K562 (cell line): ENCODE measurements at regions not wholly inside any gene's neighbourhood (a gene's known extent, or its start where the extent isn't known, plus 50 kb on each side); places are given as distances from the start of the nearest gene placed in this dataset.

Experiments used
- ATAC-seq: fragments of 200-7000 bp; cut with Tn5 transposase; 3 replicates; pipeline ENCODE4 v1.9.1; 2020; ENCODE audit warnings: moderate library complexity
- BruUV-seq: library from RNA; stranded (reverse); fragments of 400-500 nt; replicated peaks from 2 replicates; lab custom pipeline; 2021; lab: Mats Ljungman, UMichigan
- CTCF ChIA-PET: fragments of 300-600 bp; formaldehyde crosslinking; extraction: SDS; loops from one replicate; lab custom pipeline; 2021; ENCODE audit warnings: low intra/inter-chr PET ratio; lab: Yijun Ruan, JAX
- POLR2A ChIA-PET: fragments of 300-600, 350-650 bp; sonication (Branson Sonifier 250); formaldehyde crosslinking; extraction: SDS; loops from one replicate; lab custom pipeline; 2021; ENCODE audit warnings: antibody characterized with exemption, inconsistent platforms; lab: Yijun Ruan, JAX
- DNase-seq, 4 experiments: peaks; one replicate each; pipeline versions ENCODE4 v3.0.0 to v3.0.0-alpha.2; 2011 to 2018; ENCODE audit warnings: low spot score in 3 of 4, mixed read lengths in 3 of 4; ENCODE audit errors: extremely low read depth in 1 of 4
- FAIRE-seq: peaks from 2 replicates; lab custom pipeline; 2011; peaks lifted over from hg19 to GRCh38; lab: Jason Lieb, UNC
- H2AFZ ChIP-seq: 2 replicates; pipeline ENCODE4 v1.6.0; 2011; ENCODE audit warnings: low read depth, low read length, control low read depth, inconsistent platforms
- H3K27ac ChIP-seq: fragments of 200-600 bp; 3 replicates; pipeline ENCODE4 v1.8.0; 2011; ENCODE audit warnings: low read depth, mild to moderate bottlenecking, control low read depth, inconsistent platforms, low read length, moderate library complexity, mixed read lengths; ENCODE audit errors: extremely low read depth
- H3K27me3 ChIP-seq, 2 experiments: fragments of 300-600 bp in 1 of 2; 2 replicates in 1 of 2; 3 replicates in 1 of 2; pipeline versions ENCODE4 v1.6.0 to v1.8.0; 2011; ENCODE audit warnings: inconsistent platforms in 2 of 2, low read length in 2 of 2, mild to moderate bottlenecking in 1 of 2, mixed read lengths in 1 of 2, moderate library complexity in 1 of 2; ENCODE audit not compliant: control insufficient read depth in 2 of 2, insufficient read depth in 2 of 2
- H3K36me3 ChIP-seq: fragments of 300-600 bp; 3 replicates; pipeline ENCODE4 v1.8.0; 2011; ENCODE audit warnings: mild to moderate bottlenecking, low read length, inconsistent platforms; ENCODE audit not compliant: control insufficient read depth, insufficient read depth
- H3K4me1 ChIP-seq, 2 experiments: fragments of 200-600 bp in 1 of 2; replicated peaks in 1 of 2; 2 replicates in 1 of 2; 3 replicates in 1 of 2; pipeline versions ENCODE4 v1.5.1 to v1.8.0; 2011; ENCODE audit warnings: inconsistent platforms in 2 of 2, low read length in 2 of 2, mild to moderate bottlenecking in 1 of 2, mixed read lengths in 1 of 2, moderate library complexity in 1 of 2; ENCODE audit not compliant: control insufficient read depth in 2 of 2, insufficient read depth in 2 of 2
- H3K4me2 ChIP-seq: 2 replicates; pipeline ENCODE4 v1.6.1; 2011; ENCODE audit warnings: low read length, control low read depth, inconsistent platforms, mixed read lengths; ENCODE audit not compliant: insufficient read depth
- H3K4me3 ChIP-seq: fragments of 200-600 bp; sonication (generic), shearing (Covaris generic); 2 replicates; pipeline ENCODE4 v1.5.1; 2016; ENCODE audit warnings: control low read depth, inconsistent platforms
- H3K79me2 ChIP-seq: fragments of 200-600 bp; 3 replicates; pipeline ENCODE4 v1.8.0; 2011; ENCODE audit warnings: low read length, inconsistent platforms; ENCODE audit not compliant: control insufficient read depth, insufficient read depth
- H3K9ac ChIP-seq, 2 experiments: 2 replicates each; pipeline versions ENCODE4 v1.6.0 to v1.6.1; 2011; ENCODE audit warnings: low read depth in 2 of 2, low read length in 2 of 2, control low read depth in 1 of 2, inconsistent platforms in 1 of 2, mild to moderate bottlenecking in 1 of 2, mixed read lengths in 1 of 2; ENCODE audit not compliant: insufficient read depth in 1 of 2
- H3K9me1 ChIP-seq: one replicate; pipeline ENCODE4 v1.6.0; 2011; ENCODE audit warnings: inconsistent platforms, mild to moderate bottlenecking, low read length, moderate library complexity; ENCODE audit not compliant: control insufficient read depth, insufficient read depth
- H3K9me3 ChIP-seq: replicated peaks from 2 replicates; pipeline ENCODE4 v1.5.1; 2011; ENCODE audit warnings: low read depth, low read length, inconsistent platforms; ENCODE audit not compliant: control insufficient read depth, insufficient read depth
- H4K20me1 ChIP-seq: replicated peaks from 2 replicates; pipeline ENCODE4 v1.6.1; 2011; ENCODE audit warnings: low read length, inconsistent platforms, mixed read lengths; ENCODE audit not compliant: control insufficient read depth, insufficient read depth
- CBX8 ChIP-seq: fragments of 200-600 bp; sonication (generic); IDR thresholded peaks from 2 replicates; pipeline ENCODE4 v1.6.1; 2012; ENCODE audit warnings: borderline replicate concordance, mixed run types, low read depth, mild to moderate bottlenecking, moderate library complexity, mixed read lengths, low read length, control low read depth, inconsistent platforms; ENCODE audit not compliant: poor library complexity, severe bottlenecking; ENCODE audit errors: extremely low read depth
- E2F5 ChIP-seq: sonication (generic); formaldehyde crosslinking; IDR thresholded peaks from 2 replicates; pipeline ENCODE4 v1.8.0; 2022; ENCODE audit warnings: mild to moderate bottlenecking, missing genetic modification reagents
- HMGN3 ChIP-seq: IDR thresholded peaks from 2 replicates; pipeline ENCODE4 v1.6.1; 2011; ENCODE audit warnings: borderline replicate concordance, low read depth, mild to moderate bottlenecking, mixed read lengths, low read length; ENCODE audit not compliant: insufficient read length; ENCODE audit errors: extremely low read depth
- SRF ChIP-seq, 2 experiments: fragments of 250-450, 450-650 bp in 1 of 2; sonication (Bioruptor Pico) in 1 of 2; sonication (generic) in 1 of 2; formaldehyde crosslinking; IDR thresholded peaks; 2 replicates each; pipeline versions ENCODE4 v1.5.0 to v1.5.1; 2020 to 2022; ENCODE audit warnings: mild to moderate bottlenecking in 1 of 2, missing genetic modification reagents in 1 of 2
- TARDBP ChIP-seq: fragments of 450-650 bp; IDR thresholded peaks from 2 replicates; pipeline ENCODE4 v1.6.1; 2016
- TBP ChIP-seq: optimal IDR thresholded peaks from 2 replicates; pipeline ENCODE3; 2011; ENCODE audit warnings: low read depth, low read length, improper control_type of control experiment
- TCFL5 ChIP-seq: fragments of 250-450 bp; sonication (Bioruptor Pico); conservative IDR thresholded peaks from 2 replicates; pipeline ENCODE4 v1.6.1; 2021; ENCODE audit warnings: mild to moderate bottlenecking, moderate library complexity, matching md5 sums
- ZNF518B ChIP-seq: fragments of 250-450 bp; sonication (Bioruptor Pico); IDR thresholded peaks from 2 replicates; pipeline ENCODE4 v1.5.0; 2021; ENCODE audit warnings: mild to moderate bottlenecking, moderate library complexity
- WGBS: fragments of 100-300 bp; shearing (Covaris generic); methylation state at CpG from one replicate; pipeline ENCODE4 v1.1.6; 2016; ENCODE audit warnings: low coverage, mixed read lengths; ENCODE audit not compliant: insufficient coverage; ENCODE audit errors: missing lambda C conversion rate; 5-methylcytosine and 5-hydroxymethylcytosine counted together
- in situ Hi-C: fragments of 300-500 bp; cut with MboI; formaldehyde crosslinking; loops from 4 replicates; pipeline ENCODE4 v1.15.0; 2018; ENCODE audit warnings: inconsistent platforms, mixed read lengths
- intact Hi-C: fragments of 100-400 bp; cut with micrococcal nuclease; formaldehyde crosslinking; loops from 2 replicates; pipeline ENCODE4 v1.14.2; 2022

- no peaks in the 10 kb centered on the region for H3K27me3 ChIP-seq
- FAIRE-seq (no peak), DNase-seq (no peak), ATAC-seq (0 out of 3 replicates have a peak, but pooled peaks have one; percentile 32)
- TF ChIP-seq TBP (no peak), TARDBP (no peak), E2F5 (CRISPR knock-in tag) (no peak), HMGN3 (no peak), TCFL5 (no peak), SRF (CRISPR knock-in tag; IDR thresholded peaks at IDR 0.05) (no peak), ZNF518B (CRISPR knock-in tag) (no peak), CBX8 (no peak)
- ChIA-PET POLR2A (interaction anchor here (0.7 to 1.1 kb wide), 3 partner anchors 9 to 191 kb away, joined by 3 read pairs; no protein-coding TSS in a partner anchor), CTCF (no interaction called here)
- 59% methylated on average over 3 of the region's 3 CpGs for WGBS
- BruUV-seq: no TSS peak
- H3K27ac ChIP-seq: no peak overlapping the region
- no peaks in the 10 kb centered on the region for H4K20me1 ChIP-seq
- no peak overlapping the region for H3K4me3 ChIP-seq
- no peaks in the 10 kb centered on the region for H3K9me3 ChIP-seq
- no peak overlapping the region for H3K9ac ChIP-seq
- H3K9me1 ChIP-seq: no peaks in the 10 kb centered on the region
- H2AFZ ChIP-seq: peak overlapping the region; percentile 42
- intact Hi-C loops (no loop called here), in situ Hi-C loops (no loop called here)
- H3K79me2 ChIP-seq: no peaks in the 10 kb centered on the region
- peaks cover 0 to 2% of the 10 kb centered on the region in 2 experiments; a peak in 2 of 5 replicates for H3K4me1 ChIP-seq
- no peaks in the 10 kb centered on the region for H3K36me3 ChIP-seq
- no peak overlapping the region for H3K4me2 ChIP-seq
Measured at GRCh38 chr4:138889216-138889615, 126.4 kb upstream of the NOCT start.
